Activated T-cell treated with anti-CD3 and anti-CD28 coated beads, Interleukin-2, amount 50 U/mL, for 1 hour (primary cell): ENCODE measurements at regions not wholly inside any gene's neighbourhood (a gene's known extent, or its start where the extent isn't known, plus 50 kb on each side); places are given as distances from the start of the nearest gene placed in this dataset.

Experiments
- DNase-seq: peaks from one replicate; pipeline ENCODE4 v3.0.0-alpha.2; 2020

- no peak for DNase-seq
These were observed 579.3 kb downstream of the BUD13 start for GRCh38 chr11:116193321-116194131.

- DNase-seq: no peak
These were observed 580.1 kb downstream of the BUD13 start for GRCh38 chr11:116192509-116193210.

DNA sequence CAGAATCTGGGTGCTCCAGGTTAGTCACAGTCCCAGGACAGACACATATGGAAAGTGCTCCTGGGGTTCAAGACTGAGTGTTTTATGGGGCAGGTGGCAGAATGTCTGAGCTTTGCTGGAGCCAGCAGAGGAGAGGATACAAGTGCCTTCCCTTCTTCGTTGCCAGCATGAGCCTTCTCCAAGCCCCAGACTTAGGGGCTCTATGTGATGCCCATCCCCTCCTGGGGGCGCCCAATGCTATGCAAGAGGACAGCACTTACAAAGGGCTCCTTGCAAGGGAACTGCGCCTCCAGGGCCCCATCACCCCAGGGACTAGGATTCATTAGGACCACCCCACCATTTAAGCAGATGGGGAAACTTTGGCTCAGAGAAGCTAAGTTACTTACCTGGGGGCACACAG is 581.9 kb downstream of the BUD13 start:
- no peak for DNase-seq

DNA sequence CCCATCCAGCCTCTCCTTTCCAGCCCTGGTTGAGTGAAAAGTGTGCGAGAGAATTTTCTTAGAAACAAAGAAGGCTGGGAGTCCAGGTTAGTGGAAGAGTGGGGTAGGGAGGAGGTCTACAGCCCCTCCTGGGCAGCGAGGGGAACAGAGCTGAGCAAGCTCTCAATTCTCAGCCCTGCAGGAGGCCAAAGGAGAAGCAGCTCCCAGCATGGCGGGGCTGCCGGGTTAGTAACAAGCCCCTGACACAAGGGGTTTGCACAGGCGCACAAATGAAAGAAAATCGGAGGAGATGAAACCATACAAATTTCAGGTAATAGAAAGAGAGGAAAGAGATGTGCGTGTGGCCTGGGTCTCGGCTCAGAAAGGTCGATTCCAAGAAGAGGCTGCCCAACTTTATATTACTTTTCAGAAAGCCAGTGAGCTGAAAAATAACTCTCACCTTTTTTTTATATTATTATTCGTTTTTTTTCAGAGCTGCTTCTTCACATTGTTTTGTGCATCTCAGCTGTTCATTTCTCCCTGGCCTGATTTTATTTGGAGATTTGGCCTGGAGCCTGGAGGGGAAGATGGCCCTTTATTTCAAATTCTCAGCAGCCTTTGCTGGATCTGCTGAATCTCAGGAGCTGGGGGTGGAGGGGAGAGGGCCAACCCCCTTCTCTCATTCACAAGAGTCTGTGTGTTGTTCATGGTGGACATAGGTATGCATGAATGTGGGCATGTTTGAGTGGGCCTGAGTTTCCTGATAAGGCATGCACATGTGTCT is 583.2 kb downstream of the BUD13 start:
- no peak for DNase-seq

GRCh38 chr11:116188350-116188749 is 584.4 kb downstream of the BUD13 start:
- DNase-seq: no peak

GRCh38 chr11:116187026-116187425 is 585.8 kb downstream of the BUD13 start:
- no peak for DNase-seq

GRCh38 chr11:116185551-116185950 is 587.2 kb downstream of the BUD13 start:
- DNase-seq: no peak

GRCh38 chr11:116184763-116185162 is 588.0 kb downstream of the BUD13 start:
- no peak for DNase-seq

- DNase-seq: no peak
These were observed 590.3 kb downstream of the BUD13 start for GRCh38 chr11:116182356-116182966.

GRCh38 chr11:116180806-116181600 is 591.8 kb downstream of the BUD13 start:
- no peak for DNase-seq

GRCh38 chr11:116179401-116179800 is 593.4 kb downstream of the BUD13 start:
- DNase-seq: no peak

- no peak for DNase-seq
These were observed 595.1 kb downstream of the BUD13 start for GRCh38 chr11:116177521-116178210.

DNA sequence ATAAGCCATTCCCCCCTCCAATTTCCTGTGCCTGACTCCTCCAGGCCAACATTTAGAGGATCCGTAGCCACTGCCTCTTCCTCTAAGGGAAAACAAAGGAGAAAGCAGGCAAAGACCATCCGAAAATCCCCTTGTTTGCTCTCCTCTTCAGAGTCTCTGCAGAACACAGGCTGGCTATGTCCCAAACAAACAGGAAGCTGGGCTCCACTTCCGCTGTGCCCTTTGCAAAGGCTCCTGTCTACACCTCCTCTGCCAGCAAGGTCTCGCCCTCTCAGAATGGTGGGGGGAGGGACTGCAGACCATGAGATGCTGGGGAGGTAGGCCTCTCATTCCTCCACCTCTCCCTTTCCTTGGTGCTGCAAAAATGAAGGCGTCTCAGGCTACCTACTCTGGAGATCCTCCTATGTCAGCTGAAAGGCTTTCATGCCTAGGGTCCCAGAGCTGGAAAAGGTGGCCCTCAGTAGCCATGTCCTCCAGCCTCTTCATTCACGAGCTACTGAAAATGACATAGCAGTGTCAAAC is 596.2 kb downstream of the BUD13 start:
- no peak for DNase-seq

DNA sequence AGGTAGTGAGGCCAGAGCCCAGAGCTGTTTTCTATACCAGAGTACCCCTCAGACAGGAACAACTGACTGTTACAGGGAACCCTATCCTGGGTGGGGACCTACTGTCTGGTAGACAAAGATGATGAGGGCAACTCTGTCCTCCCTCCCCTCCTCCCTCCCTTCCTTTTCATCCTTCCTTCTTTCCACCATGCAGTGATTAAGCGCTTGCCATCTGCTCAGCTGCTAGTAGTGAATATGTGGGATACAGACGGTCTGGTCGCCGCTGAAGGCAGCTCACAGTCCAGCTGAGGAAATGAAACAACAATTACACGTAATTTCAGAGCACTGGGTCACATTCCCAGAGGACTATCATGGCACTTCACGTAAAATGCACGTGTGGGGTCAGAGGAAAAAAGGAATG is 597.1 kb downstream of the BUD13 start:
- DNase-seq: no peak

DNA sequence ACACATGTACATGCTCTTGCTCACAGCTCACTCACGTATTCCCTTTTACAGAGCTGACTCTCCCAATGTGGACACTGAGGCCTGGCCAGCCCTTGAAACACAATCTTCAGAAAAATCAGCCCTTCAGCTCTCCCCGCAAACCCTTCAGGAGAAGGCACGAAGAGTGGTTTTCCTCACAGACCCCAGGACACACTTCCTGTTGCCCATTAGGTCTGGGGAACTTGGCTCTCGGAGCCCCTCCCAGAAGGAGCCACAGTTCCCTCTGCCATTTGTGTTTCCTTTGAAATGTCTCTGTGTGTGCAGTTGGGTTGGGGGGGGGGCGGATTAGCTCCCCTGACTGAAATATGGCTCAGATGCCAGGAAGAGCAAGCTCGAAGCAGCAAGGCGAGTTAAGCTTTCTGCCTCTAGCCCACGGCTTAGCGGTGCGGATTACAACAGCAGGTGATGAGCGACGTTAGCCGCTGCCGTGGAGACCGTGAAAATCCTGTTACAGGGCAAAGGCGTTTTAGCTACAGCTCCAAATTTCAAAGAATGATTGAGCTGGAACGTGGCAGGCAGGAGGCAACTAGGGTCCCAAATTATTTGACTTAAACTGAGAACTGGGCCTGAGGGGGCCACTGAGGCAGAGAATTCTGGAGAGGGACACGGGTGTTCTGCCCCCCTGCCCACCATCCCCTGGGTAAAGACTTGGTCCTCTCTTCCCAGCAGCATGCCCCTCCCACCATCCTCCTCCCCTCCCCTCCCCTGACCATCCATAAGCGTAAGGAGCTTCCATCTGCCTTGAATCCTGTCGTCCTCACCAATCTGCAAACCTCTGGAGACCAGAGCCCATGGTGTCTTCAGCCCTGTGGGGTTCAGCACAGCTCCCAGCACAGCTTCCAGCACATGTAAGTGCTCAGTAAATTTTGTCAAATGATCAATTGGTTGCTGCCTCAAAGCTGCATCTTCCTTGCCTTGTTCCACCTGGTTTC is 598.6 kb downstream of the BUD13 start:
- DNase-seq: no peak

GRCh38 chr11:116173506-116173905 is 599.3 kb downstream of the BUD13 start:
- no peak for DNase-seq

- DNase-seq: no peak
These were observed 599.9 kb downstream of the BUD13 start for GRCh38 chr11:116172851-116173250.

GRCh38 chr11:116172156-116172555 is 600.6 kb downstream of the BUD13 start:
- no peak for DNase-seq

GRCh38 chr11:116171271-116172140 is 601.3 kb downstream of the BUD13 start:
- DNase-seq: no peak
